Kidney tubule cell (primary cell): ENCODE measurements at regions not wholly inside any gene's neighbourhood (a gene's known extent, or its start where the extent isn't known, plus 50 kb on each side); places are given as distances from the start of the nearest gene placed in this dataset.
A peak's percentile ranks its signal among the peaks of the same experiment; 100 is the strongest.

Experiments
- DNase-seq: peaks from one replicate; pipeline ENCODE4 v3.0.0-alpha.2; 2018; ENCODE audit warnings: low spot score

DNA sequence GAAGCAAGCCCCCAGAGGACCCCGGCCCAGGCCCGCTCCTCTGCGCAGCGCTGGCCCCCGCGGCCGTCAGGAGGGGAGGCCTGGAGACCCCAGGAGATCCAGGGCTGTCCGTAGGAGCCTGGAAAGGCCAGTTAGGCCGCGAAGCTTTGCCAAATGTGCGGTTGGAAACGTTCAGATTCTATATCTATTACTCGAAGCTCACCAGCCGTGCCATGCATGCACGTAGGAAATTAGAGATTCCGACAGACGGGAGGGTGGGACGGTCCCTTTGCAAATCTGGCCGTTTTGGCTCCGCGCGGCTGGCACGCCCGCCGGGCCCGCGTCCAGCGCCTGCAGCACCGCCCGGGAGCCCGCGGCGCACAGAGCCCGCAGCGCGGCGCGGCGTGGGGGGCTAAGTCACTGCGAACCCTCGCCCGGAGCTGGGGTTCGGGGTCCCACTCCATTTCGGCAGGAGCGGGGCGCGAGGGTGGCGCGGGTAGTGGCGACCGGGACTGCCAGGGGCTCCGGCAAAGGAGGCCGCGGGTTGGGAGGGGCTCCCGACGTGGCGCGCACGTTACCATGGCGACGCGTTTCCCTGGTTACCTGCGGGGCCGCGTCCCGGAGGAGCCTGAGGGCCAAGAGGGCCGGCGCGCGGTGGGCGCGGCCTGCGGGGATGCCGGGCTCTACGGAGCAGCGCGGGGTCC is 488.6 kb upstream of the SMIM21 start:
- peak; percentile 14 for DNase-seq

DNA sequence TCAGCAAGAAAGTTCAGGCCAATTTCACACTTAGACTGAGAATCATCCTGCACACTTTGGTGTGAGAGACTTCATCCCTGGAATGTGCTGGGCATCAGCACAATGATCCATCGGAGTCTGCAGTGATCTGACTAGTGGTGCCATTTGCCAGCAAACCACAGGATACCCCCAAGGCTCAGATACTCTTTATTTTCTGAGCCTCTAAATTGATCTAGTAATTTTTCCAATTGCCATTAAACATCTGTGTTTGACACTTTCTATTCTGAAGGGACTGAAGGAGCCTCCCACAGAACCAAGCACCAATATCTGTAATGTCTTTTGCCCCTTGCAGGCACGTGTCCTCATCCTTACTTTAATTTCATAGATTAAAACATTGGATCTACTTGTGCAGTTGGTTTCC is 485.3 kb upstream of the SMIM21 start:
- DNase-seq = no peak

DNA sequence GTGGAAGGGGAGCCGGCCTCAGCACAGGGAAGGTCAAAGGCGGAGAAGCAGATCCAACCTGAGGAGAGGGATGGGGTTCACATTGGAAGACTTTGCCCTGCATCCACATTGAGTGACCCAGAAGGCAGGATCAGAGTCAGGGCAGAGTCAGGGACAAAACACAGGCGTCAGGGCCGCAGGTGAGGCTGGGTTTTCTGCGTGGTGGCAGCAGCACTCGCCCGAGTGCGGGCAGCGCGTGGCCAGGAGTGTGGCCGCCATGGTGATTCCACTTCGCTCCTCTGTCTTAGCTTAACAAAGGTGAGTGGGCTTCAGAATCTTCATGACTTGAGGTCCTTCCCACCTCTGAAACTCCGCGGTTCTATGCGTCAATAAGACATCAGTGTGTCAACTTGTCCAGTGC is 476.9 kb upstream of the SMIM21 start:
- no peak for DNase-seq

DNA sequence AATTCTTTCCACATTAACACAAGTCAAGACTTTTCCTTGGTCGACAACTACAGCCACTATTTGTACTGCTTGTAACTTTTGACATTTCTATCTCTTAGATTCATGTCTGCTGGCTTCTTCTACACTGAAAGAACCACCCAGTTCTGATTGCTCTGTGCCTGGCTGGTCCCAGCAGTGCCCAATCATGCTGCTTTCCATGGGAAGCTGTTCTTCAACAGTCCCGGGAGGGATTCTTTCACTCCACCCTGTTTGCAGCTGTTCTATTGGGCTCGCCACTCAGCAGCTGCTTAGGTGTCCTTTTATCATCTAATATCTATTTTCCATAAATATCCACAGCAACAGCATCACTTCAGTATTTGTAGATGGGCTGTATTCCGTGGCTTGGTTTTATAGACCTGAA is 471.1 kb upstream of the SMIM21 start:
- DNase-seq = no peak

DNA sequence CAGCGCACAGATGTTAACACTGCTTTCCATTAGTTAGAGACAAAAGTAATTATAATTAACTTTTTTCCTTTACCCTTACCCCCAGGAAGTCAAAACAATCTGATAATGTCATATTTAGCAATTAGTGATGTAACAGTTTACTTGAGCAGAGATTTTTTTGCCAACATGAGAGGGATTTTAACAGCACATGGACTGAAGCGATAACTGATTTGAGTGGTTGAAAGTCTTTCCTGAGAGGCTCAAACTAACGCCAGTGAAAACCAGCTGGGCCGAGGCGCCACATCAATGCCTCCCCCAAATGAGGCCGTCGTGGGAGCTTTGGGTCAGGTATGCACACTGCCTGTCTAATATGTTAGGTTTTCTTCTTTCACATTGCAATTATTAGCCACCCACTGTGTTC is 469.9 kb upstream of the SMIM21 start:
- no peak for DNase-seq

DNA sequence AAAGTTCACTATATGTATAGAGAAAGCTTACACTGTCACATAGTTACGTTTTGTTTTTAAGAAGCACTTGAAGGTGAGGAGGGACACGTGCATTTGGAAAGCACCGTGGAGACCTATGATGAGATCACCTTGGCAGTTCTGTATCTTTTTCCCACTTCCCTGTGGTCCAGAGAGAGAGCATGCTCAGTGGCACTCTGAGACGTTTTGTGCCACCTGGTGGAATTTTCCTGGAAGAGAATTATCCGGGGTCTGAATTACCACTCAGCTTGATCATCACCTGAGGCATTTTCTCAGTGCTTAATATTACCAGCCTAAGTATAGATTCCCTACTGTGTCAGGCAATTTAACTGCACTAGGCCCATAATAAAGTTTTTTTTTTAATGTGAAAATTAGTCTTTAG is 469.4 kb upstream of the SMIM21 start:
- DNase-seq = peak; percentile 73

DNA sequence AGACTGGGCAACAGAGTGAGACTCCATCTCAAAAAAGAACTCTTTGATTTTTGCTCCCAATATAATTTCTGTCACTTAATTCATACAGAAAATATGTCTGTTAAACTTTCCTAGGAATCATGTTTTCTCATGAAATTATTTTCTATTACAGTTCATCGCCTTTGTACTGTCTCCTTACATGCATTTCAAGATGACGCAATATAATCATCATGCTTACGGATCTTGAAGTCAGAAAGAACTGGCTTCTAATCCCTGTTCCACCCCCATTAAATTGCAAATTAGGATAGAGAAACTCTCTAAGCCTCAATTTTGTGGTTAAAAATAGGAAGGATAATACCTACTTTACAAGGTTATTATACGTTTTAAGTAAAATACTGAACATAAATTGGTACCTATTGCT is 467.6 kb upstream of the SMIM21 start:
- no peak for DNase-seq

DNA sequence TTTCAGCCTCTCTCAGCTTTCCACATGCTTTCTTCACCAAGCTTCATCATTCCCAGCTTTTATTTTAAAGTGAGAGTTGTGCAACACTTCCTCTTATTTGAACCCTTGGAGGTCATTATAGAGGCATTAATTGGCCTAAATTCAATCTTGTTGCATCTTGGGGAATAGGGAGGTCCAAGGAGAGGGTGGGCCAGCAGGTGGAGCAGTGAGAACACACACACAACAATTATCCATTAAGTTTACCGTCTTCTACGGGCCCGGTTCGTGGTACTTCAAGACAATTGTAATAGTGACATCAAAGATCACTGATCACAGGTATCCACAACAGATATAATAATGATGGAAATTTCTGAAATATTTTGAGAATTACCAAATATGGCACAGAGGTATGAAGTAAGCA is 457.2 kb upstream of the SMIM21 start:
- no peak for DNase-seq

DNA sequence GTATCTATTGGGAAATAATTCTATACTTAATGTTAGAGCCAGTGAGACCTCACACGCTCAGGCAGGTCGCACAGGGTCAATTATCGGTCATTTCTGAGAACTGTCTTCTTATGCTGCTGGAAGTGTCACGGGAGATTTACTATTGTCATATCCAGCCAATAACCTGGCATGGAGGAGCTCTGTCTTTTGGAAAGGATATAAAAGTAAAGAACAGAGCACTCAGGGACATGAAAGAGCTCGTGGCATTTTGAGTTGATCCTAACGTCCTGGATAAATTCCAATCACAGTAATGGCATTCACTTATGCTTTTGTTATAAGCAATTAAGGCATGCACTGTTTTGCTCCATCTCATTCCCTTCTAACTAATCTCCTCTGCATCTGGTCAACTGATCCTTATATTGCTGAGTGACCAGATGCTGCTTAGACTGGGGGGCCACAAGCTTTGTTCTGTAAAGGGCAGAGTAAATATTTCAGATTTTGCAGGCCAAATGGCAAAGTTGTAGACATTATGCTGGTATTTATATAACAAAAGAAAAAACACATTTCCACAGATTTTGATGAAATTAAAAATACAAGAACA is 453.5 kb upstream of the SMIM21 start:
- no peak for DNase-seq

DNA sequence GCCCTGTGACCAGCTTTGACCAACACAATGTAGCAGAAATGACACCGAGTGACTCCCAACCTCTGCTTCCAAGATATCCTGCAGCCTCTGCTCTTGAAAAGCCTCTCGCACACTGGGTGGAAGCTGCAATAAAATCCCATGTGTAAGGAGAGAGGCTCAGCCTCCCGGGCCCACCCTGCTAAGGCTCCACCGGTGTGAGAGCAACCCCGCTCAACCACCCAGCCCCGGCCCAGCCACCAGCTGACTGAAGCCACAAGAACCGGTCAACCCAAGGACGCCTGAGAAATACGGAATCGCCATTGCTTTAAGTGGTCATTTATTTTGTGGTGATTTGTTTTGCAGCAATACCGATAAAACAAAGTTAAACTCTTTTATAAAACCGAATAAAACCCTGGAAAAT is 452.8 kb upstream of the SMIM21 start:
- no peak for DNase-seq

DNA sequence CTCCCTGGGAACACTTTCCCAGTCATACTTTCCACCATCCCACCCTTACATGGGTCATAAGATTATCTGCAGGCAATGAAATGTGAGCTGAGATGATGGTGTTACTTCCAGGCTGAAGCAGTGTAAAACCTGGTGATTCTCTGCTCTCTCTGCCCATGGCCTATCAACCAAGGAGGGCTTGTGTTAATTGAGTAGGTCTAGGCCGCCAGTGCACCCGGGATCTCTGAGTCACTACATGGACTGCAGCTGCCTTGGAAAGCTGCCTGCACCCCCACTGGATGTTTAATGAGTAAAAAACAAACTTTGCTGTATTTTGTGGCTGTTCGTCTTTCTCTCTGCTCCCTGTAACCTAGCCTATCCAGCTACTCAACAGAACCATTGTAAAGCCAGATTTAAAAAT is 451.7 kb upstream of the SMIM21 start:
- no peak for DNase-seq

DNA sequence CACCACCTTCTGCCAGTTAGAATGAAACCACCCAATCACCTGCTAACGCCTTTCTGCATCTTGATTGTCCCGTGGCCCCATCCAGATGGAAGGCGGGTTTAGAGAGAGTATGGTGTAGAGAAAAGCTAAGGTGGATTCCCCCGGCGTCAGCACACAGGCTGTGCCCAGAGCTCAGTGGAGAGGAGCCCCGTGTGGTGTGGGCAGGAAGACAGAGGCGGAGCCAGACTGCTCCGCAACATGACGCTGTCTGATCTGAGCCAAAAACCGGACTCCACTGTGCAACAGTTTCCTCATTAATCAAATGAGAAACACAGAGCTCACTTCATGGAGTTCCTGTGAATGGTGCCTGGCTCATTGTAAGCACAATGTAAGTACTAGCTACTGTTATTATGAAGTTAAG is 448.1 kb upstream of the SMIM21 start:
- DNase-seq = no peak

DNA sequence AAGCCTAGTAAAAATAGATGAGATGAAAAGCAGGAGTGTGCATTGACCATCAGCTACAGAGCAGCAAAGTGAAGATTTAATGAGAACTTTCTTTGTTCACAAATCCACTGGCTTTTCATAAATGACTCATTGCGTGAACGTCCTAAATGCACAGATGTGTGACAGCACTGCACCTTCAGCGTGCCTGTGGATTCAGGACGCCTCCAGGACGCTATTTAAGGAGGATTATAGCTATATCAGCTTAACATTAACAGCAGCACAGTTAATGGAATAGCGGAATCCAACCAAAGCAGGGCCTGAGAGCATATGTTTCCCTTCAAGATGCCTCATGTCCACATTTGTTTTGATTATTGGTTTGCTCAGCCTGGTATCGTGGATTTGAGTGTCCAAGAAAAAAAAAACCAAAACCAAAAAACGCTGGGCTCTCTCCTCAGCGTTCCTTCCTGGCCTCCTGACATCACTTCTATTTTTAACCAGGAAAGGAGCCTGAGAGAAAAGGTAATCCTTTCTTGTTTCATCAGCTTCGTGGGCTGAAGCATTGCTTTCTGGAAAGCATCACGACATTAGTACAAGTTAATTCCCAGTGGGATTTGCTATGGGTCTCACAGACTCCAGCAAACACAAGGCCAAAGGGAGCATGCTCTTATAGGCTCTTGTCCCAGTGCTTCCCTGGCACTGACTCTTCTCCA is 447.0 kb upstream of the SMIM21 start:
- DNase-seq = no peak

DNA sequence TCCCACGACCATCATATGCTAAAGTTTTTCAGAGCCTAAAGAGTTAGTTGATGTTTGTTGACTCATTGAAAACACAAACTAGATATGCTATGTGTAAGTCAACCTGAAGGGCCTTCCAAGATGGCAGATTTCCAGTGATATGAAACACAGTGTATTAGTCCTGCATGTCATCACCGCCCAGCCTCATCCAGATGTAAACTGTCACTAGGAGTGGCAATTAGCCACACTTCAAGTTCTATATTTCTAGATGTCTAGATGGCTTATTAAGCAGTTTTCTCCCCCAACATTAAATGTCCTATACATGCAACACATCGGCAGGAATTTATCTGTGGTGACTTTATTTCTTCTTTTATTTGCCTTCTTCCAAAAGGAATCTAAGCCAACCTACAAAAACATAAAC is 444.1 kb upstream of the SMIM21 start:
- no peak for DNase-seq

DNA sequence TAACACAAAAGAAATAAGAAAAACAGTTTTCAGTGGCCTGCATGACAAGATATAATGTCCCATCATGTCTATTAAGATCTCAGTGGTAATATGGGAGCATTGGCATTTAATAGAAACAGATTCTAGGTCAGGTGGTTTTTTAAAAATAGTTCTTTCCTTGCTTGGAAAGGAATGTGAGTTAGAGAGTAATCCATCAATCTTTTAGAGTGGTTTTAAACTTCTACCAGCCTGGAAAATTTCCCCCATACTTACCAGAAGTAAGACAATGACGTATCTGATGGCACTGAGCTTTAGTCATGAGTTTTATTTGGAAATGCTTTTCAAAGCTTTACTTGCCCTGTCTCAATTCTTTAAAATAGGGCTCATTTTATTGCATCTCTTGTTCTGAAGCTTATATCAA is 441.7 kb upstream of the SMIM21 start:
- DNase-seq = no peak

DNA sequence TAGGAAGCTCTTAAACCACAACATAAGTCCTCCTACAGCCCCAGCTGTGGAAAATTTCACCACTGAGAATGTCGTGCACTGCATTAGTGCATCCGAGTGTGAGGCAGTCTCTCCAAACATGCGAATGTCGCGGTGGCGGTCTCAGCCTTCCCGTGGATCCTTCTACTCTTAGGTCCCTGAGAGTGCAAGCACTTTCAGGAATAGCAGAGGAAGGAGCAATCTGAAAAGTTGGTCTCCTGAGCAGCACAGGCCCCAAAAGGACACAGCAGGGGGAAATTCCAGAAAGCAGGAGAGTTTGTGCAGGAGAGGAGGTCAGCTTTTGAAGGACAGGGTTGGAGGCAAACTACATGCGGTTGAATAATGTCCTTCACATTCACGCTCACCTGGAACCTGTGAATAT is 440.5 kb upstream of the SMIM21 start:
- no peak for DNase-seq

DNA sequence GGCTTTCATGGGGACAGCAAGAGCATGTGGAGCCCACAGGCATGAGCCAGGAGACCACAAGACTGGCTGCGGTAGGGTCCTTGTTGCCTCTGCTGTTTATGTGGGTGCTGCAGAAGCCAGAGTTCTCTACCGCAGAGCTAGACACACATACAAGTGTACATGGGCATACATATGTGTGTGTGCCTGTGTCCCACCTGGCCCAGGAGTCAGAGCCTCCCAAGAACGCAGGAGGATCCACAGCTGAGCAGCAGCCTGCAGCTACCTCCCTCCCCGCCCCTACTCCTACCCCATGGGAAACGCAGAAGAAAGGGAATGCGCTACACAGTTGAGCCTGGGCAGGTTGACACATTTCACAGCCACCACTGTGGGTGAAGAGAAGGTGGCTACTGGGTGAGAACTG is 438.1 kb upstream of the SMIM21 start:
- DNase-seq = no peak

DNA sequence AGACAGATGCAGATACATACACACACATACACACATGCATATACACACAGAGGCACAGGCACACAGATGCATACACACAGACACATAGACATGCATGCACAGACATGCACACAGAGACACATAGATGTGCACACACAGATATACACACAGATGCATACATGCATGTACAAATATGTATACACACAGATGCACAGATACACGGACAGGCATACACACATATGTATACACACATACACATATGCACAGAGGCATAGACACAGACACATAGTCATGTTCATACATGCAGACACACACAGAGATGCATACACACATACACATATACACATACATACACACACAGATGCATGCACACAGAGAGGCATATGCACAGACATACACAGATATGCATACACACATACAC is 437.3 kb upstream of the SMIM21 start:
- no peak for DNase-seq

DNA sequence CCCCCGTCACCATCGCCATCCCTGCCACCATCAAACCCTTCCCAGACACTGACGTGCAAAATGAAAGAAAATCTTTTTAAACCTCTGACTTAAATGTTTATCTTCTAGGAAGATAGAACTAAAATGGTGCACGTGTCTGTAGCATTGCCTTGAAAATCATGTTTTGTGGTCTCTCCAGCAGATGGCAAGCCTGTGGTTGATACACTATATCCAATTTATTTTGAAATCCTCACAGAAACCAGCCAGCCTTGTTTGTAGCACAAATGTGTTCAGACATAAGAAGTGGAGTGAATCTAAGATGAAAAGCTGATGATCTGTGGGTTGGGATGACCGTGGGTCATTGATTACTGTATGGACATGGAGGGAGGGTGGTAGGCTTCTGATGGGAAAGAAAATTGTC is 436.2 kb upstream of the SMIM21 start:
- no peak for DNase-seq

DNA sequence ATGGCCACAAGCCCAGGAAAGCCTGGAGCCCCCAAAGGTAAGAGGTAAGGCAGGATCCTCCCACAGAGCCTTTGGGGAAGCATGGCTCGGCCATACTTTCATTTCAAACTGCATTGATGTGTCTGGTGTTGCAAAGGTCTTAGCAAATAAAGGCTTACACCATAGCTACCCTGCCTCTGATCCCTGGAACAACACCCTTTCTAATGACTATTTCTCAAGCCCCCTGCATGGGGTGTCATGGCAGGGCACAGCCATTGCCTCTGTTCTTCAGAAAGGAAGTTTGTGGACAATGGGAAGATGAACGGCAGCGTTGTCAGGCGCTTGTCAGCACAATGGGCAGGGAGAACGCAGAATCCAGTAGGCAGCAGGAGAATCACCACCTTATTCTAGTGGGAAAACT is 435.0 kb upstream of the SMIM21 start:
- DNase-seq = no peak

DNA sequence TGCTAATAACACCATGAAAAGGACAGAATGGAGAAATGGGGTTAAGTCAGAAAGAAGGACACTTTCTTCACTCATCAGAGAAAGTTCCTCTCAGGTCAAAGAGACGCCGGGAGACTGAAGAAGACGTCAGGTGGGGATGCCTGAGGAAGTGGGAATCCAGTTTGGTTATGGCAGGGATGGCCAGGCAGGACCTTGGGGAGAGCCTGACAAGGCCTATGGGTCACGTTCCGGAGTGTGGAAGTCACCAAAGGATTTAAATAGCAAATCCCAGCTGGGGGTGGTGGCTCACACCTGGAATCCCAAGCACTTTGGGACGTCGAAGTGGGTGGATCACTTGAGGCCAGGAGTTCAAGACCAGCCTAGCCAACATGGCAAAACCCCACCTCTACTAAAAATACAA is 432.7 kb upstream of the SMIM21 start:
- DNase-seq = no peak

DNA sequence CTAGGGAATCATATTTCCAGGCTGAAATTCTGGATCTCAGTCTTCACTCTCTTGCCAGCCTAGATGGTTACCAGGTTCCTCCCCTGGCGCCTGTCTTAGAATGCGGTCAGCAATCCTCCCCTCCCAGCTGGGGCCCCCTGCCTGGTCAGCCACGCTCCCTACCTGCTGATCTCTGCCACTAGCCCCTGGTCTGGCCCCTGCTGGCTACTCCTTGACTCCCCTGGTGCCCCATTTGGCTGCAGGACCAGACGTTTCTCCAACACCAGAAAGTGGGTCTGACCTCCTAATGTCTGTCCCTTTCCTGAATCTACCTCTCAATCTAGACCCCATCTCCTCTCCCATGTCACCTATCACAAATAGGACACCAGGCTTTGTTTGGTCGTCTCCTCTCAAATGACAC is 432.0 kb upstream of the SMIM21 start:
- DNase-seq = no peak

DNA sequence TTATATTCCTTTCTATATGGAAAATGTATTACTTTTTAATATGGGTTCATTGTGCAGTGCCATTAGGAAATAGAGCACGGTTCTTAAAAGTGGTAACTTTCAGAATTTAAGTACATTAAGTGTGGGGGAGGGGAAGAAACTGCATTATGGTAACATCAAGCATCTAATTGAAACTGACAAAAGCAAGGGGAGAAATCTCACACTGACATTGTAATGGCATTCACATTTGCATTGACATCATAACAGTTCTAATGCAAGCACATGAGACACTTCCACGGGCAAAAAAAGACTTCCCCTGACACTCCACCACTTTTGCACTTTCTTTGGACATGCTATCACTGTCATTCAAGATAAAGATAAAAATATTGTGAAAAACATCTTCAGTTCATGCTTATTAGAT is 431.3 kb upstream of the SMIM21 start:
- DNase-seq = no peak

DNA sequence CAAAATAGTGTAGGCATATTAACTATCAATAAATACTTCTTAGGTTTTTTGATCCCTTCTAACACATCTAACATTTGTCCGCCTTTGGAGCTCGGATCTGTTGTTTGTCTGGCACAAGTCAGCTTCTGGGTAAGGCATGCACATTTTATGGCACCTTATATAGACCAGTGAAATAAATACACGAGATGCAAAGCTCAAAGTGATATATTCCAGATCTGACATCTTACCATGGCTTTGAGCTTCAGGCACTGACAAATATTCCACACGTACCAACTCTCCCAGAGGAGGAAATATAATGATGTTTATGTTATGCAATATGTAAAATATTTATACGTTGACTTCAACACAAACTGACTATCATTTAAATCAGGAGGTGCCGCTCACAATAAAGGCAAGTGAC is 430.1 kb upstream of the SMIM21 start:
- DNase-seq = no peak
